Vagina (tissue), 2 donors: ENCODE measurements at regions not wholly inside any gene's neighbourhood (a gene's known extent, or its start where the extent isn't known, plus 50 kb on each side); places are given as distances from the start of the nearest gene placed in this dataset.
"Not testable (repeated sequence)": the region's sequence is repeated elsewhere in the genome, so short reads cannot be mapped to it uniquely, and the experiment has no call there.

Experiments
- DNase-seq, 2 donors: peaks; one replicate each; pipeline ENCODE4 v3.0.0-alpha.2; 2017; ENCODE audit errors: extremely low spot score in 2 of 2
- H3K27ac ChIP-seq: fragments of 200-600 bp; sonication (generic); one replicate; pipeline ENCODE4 v1.5.1; 2019
- H3K27me3 ChIP-seq: fragments of 200-600 bp; sonication (generic); one replicate; pipeline ENCODE4 v1.5.1; 2019
- H3K36me3 ChIP-seq, 2 donors: fragments of 200-600 bp; sonication (generic); one replicate each; pipeline ENCODE4 v1.5.1; 2017 to 2019
- H3K4me1 ChIP-seq: fragments of 200-600 bp; sonication (generic); one replicate; pipeline ENCODE4 v1.5.1; 2019
- H3K4me3 ChIP-seq, 2 donors: fragments of 200-600 bp; sonication (generic); 1 replicate in 1 of 2; 2 replicates in 1 of 2; pipeline ENCODE4 v1.5.1; 2016 to 2019
- H3K9me3 ChIP-seq: fragments of 200-600 bp; sonication (generic); one replicate; pipeline ENCODE4 v1.5.1; 2019
- POLR2A ChIP-seq, 2 donors: fragments of 450-650 bp; IDR thresholded peaks; one replicate each; pipeline ENCODE4 v1.6.1; 2017; ENCODE audit warnings: antibody characterized with exemption in 2 of 2, mild to moderate bottlenecking in 2 of 2, moderate library complexity in 2 of 2
- POLR2AphosphoS5 ChIP-seq, 2 donors: sonication (generic); formaldehyde crosslinking; IDR thresholded peaks; one replicate each; pipeline ENCODE4 v1.9.0; 2017; ENCODE audit warnings: antibody characterized with exemption in 2 of 2, mild to moderate bottlenecking in 2 of 2, low read depth in 1 of 2; ENCODE audit not compliant: insufficient read depth in 1 of 2
- intact Hi-C: fragments of 100-400 bp; cut with DNase I; formaldehyde crosslinking; loops from one replicate; pipeline ENCODE4 v1.15.1; 2023
- TF ChIP-seq, protein P1 (sequence below), 3 experiments: fragments of 450-650 bp in 2 of 3; fragments of 200-600 bp in 1 of 3; sonication (generic) in 1 of 3; IDR thresholded peaks; one replicate each; pipeline ENCODE4 v1.5.1; 2017 to 2019; ENCODE audit warnings: antibody characterized with exemption in 3 of 3, mild to moderate bottlenecking in 2 of 3, moderate library complexity in 2 of 3

DNA sequence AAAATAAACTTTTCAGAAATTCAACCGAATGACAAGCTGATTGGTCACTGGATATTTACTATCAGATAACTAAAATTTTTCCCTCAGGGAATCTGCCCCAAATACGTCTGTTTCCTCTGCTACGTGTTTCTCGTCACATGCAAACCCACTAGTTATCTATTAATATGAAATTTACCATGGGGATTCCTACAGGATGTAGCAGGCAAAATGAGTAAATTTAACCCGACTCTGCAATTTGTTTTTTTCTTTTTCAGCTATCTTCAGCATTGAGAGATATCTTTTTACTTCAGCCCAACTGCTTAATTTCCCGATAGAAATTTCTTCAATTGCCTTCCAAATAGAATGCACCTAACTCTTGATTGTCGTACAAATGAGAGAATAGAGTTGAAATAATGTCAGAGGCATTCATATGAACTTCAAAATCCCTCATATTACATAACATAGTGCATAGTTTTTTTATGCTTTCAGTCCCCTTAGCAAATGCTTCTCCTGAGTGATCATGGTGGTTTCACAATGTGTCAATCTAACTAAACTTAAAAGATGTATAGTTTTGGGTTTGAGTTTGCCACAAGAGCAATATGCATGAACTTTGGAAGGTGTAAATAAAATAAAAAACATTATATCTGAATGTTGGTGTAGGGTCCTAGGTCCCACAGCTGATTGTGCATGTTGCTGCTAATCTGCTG lies 913.1 kb upstream of the GRIA3 start:
- Histone ChIP-seq H3K27me3 (no peaks in the 10 kb centered on the region), H3K36me3 (no peaks in the 10 kb centered on the region), H3K4me3 (no peak overlapping the region), H3K9me3 (no peaks in the 10 kb centered on the region), H3K27ac (no peak overlapping the region), H3K4me1 (no peaks in the 10 kb centered on the region)
- TF ChIP-seq POLR2A (IDR thresholded peaks at IDR 0.05): no peak
- TF ChIP-seq, protein P1, sequence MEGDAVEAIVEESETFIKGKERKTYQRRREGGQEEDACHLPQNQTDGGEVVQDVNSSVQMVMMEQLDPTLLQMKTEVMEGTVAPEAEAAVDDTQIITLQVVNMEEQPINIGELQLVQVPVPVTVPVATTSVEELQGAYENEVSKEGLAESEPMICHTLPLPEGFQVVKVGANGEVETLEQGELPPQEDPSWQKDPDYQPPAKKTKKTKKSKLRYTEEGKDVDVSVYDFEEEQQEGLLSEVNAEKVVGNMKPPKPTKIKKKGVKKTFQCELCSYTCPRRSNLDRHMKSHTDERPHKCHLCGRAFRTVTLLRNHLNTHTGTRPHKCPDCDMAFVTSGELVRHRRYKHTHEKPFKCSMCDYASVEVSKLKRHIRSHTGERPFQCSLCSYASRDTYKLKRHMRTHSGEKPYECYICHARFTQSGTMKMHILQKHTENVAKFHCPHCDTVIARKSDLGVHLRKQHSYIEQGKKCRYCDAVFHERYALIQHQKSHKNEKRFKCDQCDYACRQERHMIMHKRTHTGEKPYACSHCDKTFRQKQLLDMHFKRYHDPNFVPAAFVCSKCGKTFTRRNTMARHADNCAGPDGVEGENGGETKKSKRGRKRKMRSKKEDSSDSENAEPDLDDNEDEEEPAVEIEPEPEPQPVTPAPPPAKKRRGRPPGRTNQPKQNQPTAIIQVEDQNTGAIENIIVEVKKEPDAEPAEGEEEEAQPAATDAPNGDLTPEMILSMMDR (IDR thresholded peaks at IDR 0.05): no peak
- no peak for DNase-seq
- intact Hi-C loops: no loop called here

DNA sequence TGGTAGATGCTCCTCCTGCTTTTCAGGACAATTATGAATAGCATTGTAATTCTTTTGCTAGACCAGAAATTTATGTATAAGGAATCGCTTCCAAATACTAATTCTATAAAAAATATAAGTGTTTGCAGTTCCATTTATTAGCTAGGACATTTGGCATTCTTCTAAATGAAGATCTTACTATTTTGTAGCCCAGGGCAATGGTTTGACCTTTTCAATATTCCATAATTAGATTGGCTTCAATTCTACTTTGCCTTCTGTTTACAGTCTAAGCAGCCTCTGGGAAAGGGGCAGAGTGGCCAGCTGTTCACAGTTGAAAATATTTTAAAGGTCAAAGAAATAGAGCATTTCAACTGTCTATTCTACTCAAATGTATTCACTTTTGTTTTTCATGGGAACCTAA lies 912.1 kb upstream of the GRIA3 start:
- TF ChIP-seq POLR2AphosphoS5 (IDR thresholded peaks at IDR 0.05; ENCODE audit: insufficient read depth in 1 of 2, low read depth in 1 of 2): no peak
- TF ChIP-seq POLR2A (IDR thresholded peaks at IDR 0.05): no peak
- TF ChIP-seq, protein P1 (IDR thresholded peaks at IDR 0.05): no peak
- intact Hi-C loops: no loop called here
- no peak for DNase-seq
- no peak overlapping the region for H3K27ac ChIP-seq
- no peak overlapping the region for H3K4me3 ChIP-seq
- H3K27me3 ChIP-seq: no peaks in the 10 kb centered on the region
- H3K36me3 ChIP-seq: no peaks in the 10 kb centered on the region
- H3K9me3 ChIP-seq: no peaks in the 10 kb centered on the region
- no peaks in the 10 kb centered on the region for H3K4me1 ChIP-seq

DNA sequence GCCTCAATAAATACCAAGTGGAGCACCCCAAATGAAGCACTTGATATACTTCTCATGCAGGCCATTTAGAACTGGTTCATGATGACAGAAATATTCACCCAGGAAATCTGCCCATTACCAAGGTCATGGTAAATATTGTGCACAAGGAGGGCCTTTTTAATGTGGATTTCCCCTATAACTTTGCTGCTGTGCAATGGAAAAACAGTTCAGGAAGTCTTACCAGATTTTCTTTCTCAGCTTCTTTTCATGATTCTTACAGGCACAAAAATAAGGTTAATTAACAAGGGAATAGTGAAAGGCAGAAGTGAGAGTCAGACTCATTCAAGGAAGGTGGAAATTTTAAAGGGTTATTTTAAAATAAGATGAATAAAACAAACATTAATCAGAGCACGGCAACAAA lies 904.3 kb upstream of the GRIA3 start:
- intact Hi-C loops: no loop called here
- TF ChIP-seq POLR2AphosphoS5 (IDR thresholded peaks at IDR 0.05; ENCODE audit: insufficient read depth in 1 of 2, low read depth in 1 of 2) (no peak), POLR2A (IDR thresholded peaks at IDR 0.05) (no peak)
- TF ChIP-seq, protein P1 (IDR thresholded peaks at IDR 0.05): no peak
- Histone ChIP-seq H3K4me1 (no peaks in the 10 kb centered on the region), H3K27ac (no peak overlapping the region), H3K9me3 (no peaks in the 10 kb centered on the region), H3K4me3 (no peak overlapping the region), H3K27me3 (no peaks in the 10 kb centered on the region), H3K36me3 (no peaks in the 10 kb centered on the region)
- no peak for DNase-seq

DNA sequence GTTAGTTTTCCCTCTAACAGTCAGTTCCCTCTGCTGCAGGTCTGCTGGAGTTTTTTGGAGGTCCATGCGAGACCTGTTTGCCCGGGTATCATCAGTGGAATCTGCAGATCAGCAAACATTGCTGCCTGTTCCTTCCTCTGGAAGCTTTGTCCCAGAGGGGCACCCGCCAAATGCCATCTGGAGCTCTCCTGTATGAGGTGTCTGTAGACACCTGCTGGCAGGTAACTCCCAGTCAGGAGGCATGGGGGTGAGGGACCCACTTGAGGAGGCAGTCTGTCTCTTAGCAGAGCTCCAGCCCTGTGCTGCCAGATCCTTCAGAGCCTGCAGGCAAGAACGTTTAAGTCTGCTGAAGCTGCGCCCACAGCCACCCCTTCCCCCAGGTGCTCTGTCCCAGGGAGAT lies 884.3 kb upstream of the GRIA3 start:
- H3K27me3 ChIP-seq, H3K4me1 ChIP-seq, H3K27ac ChIP-seq, H3K36me3 ChIP-seq, DNase-seq, H3K9me3 ChIP-seq, H3K4me3 ChIP-seq, intact Hi-C loops: not testable (repeated sequence)

DNA sequence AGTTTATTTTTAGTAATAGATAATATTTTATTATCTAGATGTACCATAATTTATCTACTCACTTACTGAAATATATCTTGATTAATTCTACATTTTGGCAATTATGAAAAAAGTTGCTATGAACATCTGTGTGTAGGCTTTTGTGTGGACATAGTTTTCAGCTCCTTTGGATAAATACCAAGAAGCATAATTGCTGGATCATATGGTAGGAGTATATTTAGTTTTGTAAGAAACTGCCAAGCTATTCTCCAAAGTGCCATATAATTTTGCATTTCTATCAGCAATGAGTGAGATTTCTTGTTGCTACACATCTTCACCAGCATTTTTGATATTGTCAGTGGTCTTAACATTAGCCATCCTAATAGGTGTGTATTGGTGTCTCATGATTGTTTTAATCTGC lies 882.6 kb upstream of the GRIA3 start:
- Histone ChIP-seq H3K4me3 (no peak overlapping the region), H3K4me1 (no peaks in the 10 kb centered on the region), H3K9me3 (no peaks in the 10 kb centered on the region), H3K36me3 (no peaks in the 10 kb centered on the region), H3K27ac (no peak overlapping the region), H3K27me3 (no peaks in the 10 kb centered on the region)
- DNase-seq: no peak
- intact Hi-C loops: no loop called here
- TF ChIP-seq, protein P1 (IDR thresholded peaks at IDR 0.05): no peak
- TF ChIP-seq POLR2AphosphoS5 (IDR thresholded peaks at IDR 0.05; ENCODE audit: insufficient read depth in 1 of 2, low read depth in 1 of 2) (no peak), POLR2A (IDR thresholded peaks at IDR 0.05) (no peak)
